ENCODE measurements at regions not wholly inside any gene's neighbourhood (a gene's known extent, or its start where the extent isn't known, plus 50 kb on each side); places are given as distances from the start of the nearest gene placed in this dataset.

DNA sequence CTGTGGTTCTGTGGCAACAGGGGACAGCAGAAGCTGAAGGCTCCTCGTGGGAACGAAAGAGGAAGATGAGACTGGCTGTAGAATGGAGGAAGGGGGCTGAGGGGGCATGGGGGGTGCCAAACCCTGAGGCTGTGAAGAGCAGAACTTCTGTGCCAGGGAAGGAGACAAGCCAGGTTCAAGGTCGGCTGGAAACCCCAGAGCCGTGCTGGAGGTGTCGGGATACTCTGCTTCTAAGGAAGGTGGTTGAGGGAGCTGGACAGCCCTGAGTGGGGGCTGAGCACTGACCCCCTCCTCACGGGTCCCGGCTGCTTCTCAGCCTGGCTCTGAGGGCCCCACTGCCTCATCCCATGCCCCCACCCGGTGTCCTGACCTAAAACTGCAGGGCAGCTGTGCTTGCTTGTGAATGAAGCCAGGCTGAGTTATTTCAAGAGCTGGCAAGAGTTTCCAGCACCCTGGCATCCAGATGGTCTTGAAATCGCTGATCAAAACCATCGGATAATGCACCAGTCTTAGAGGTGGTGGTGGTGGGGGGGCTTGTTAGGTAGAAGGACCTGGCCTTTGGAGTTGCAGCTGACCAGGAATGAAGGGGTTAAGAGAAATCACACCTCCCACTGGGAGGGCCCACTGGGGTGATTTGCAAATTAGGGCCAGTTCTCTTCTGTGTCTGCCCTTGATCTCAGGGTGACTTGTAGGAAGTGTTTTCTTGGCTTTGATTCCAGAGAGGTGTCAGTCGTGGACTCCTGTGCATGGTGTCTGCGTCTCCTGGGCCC lies 218.9 kb upstream of the C1orf174 start:
- no peak for TF ChIP-seq POLR2A (IDR thresholded peaks at IDR 0.05; ENCODE audit: low read length)
- TF ChIP-seq GATA1 (IDR thresholded peaks at IDR 0.05; ENCODE audit: low read depth, low read length): no peak

Data from erythroblast (primary cell).